ENCODE measurements at regions not wholly inside any gene's neighbourhood (a gene's known extent, or its start where the extent isn't known, plus 50 kb on each side); places are given as distances from the start of the nearest gene placed in this dataset.

DNA sequence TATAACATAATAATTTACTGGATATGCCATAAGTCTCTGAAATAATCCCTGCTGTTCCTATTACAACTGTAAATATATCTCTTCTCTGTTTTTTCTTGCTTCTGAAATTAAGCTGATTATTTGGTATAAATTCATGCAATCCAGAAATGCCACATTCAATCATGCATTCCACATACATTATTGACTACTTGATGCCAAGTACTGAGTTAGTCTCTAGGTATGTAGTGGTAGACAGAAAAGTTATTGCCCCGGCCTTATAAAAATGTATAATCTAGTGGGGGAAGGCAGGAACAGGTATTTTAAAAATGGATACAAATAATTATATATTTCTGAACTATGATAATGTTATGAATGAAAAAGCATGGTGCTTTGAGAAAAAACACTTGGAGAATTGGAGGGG, 338.6 kb upstream of the SNX7 start:
- Histone ChIP-seq H3K36me3 (no peaks in the 10 kb centered on the region), H3K27me3 (no peaks in the 10 kb centered on the region), H3K9me3 (no peaks in the 10 kb centered on the region), H3K27ac (no peak overlapping the region), H3K4me3 (no peak overlapping the region), H3K4me1 (no peaks in the 10 kb centered on the region)
- no peak for ATAC-seq
- WGBS (ENCODE audit: insufficient coverage, low coverage, low lambda C conversion rate, missing lambda C conversion rate), result 68% methylated on average over 1 of the region's 1 CpG
- TF ChIP-seq POLR2A (IDR thresholded peaks at IDR 0.05) (no peak), CTCF (IDR thresholded peaks at IDR 0.05) (no peak)
- DNase-seq, result no peak
- intact Hi-C loops (cut with DNase I), result no loop called here

DNA sequence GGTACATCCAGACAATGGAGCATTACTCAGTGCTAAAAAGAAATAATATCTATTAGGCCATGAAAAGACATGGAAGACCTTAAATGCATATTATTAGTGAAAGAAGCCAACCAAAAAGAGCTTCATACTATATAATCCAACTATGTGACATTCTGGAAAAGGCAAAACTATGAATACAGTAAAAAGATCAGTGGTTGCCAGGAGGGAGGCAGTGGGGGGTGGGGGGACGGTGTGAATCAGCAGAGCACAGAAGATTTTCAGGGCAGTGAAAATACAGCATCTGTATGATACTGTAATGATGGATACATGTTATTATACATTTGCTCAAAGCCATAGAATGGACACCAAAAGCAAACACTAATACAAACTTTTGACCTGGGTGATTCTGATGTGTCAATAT, 339.4 kb upstream of the SNX7 start:
- no peaks in the 10 kb centered on the region for H3K36me3 ChIP-seq
- TF ChIP-seq CTCF (IDR thresholded peaks at IDR 0.05), result no peak
- TF ChIP-seq POLR2A (IDR thresholded peaks at IDR 0.05), result no peak
- no peak overlapping the region for H3K27ac ChIP-seq
- H3K27me3 ChIP-seq, result no peaks in the 10 kb centered on the region
- intact Hi-C loops (cut with DNase I), result no loop called here
- H3K4me3 ChIP-seq, result no peak overlapping the region
- H3K4me1 ChIP-seq, result no peaks in the 10 kb centered on the region
- DNase-seq, result no peak
- no peaks in the 10 kb centered on the region for H3K9me3 ChIP-seq
- ATAC-seq, result no peak
- WGBS (ENCODE audit: insufficient coverage, low coverage, low lambda C conversion rate, missing lambda C conversion rate), result 60% methylated on average over 1 of the region's 1 CpG

DNA sequence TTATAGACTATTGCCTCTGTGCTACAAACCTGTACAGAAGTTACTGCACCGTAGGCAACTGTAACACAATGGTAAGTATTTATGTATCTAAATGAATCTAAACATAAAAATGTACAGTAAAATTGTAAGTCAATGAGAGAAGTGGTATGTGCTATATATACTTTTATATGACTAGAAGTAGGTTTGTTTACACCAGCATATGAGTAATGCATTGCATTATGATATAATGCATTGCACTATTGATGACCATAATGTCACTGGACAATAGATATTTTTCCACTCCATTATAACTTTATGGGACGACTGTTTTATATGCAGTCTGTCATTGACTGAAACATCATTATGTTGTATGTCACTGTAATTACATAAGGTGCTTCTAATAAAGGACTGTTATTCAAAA, 340.3 kb upstream of the SNX7 start:
- Histone ChIP-seq H3K9me3 (no peaks in the 10 kb centered on the region), H3K36me3 (no peaks in the 10 kb centered on the region), H3K4me1 (no peaks in the 10 kb centered on the region), H3K27me3 (no peaks in the 10 kb centered on the region), H3K27ac (no peak overlapping the region), H3K4me3 (no peak overlapping the region)
- 69% methylated on average over 2 of the region's 2 CpGs for WGBS (ENCODE audit: insufficient coverage, low coverage, low lambda C conversion rate, missing lambda C conversion rate)
- intact Hi-C loops (cut with DNase I), result no loop called here
- ATAC-seq (no peak), DNase-seq (no peak)
- no peak for TF ChIP-seq POLR2A (IDR thresholded peaks at IDR 0.05)
- no peak for TF ChIP-seq CTCF (IDR thresholded peaks at IDR 0.05)

- intact Hi-C loops (cut with DNase I), result no loop called here
- ATAC-seq, result no peak
- Histone ChIP-seq H3K27me3 (no peaks in the 10 kb centered on the region), H3K9me3 (no peaks in the 10 kb centered on the region), H3K4me1 (no peaks in the 10 kb centered on the region), H3K36me3 (no peaks in the 10 kb centered on the region), H3K4me3 (no peak overlapping the region), H3K27ac (no peak overlapping the region)
- WGBS (ENCODE audit: insufficient coverage, low coverage, low lambda C conversion rate, missing lambda C conversion rate), result 65% methylated on average over 2 of the region's 2 CpGs
- no peak for DNase-seq
- TF ChIP-seq CTCF (IDR thresholded peaks at IDR 0.05) (no peak), POLR2A (IDR thresholded peaks at IDR 0.05) (no peak)
Measured at GRCh38 chr1:98316286-98316905, 345.1 kb upstream of the SNX7 start.

DNA sequence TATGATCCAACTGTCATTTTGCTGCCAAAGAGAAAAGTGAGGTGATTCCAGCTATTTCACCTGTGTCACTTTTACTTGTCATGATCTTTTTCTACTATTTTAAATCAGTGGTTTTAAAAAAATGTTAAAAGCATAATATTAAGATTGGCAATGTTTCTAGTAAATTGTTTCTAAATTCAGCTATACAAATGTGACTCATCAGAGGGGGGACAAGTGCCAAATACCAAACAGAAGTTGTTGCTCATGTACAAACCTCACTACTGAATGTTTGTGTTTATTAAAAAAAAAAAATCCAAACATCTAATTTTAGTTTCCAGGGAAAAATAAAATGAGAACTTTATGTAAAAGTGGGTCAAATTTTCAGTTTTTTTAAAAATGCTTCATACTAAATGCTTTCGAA, 346.2 kb upstream of the SNX7 start:
- no peak for ATAC-seq

More for the DNA sequence above, 346.2 kb upstream of the SNX7 start:
- no peak overlapping the region for H3K27ac ChIP-seq
- no peak for DNase-seq
- H3K4me3 ChIP-seq, result no peak overlapping the region
- WGBS (ENCODE audit: insufficient coverage, low coverage, low lambda C conversion rate, missing lambda C conversion rate), result 47% methylated on average over 1 of the region's 1 CpG
- no peaks in the 10 kb centered on the region for H3K4me1 ChIP-seq
- no peaks in the 10 kb centered on the region for H3K27me3 ChIP-seq
- H3K9me3 ChIP-seq, result no peaks in the 10 kb centered on the region
- H3K36me3 ChIP-seq, result no peaks in the 10 kb centered on the region
- intact Hi-C loops (cut with DNase I), result no loop called here
- TF ChIP-seq POLR2A (IDR thresholded peaks at IDR 0.05) (no peak), CTCF (IDR thresholded peaks at IDR 0.05) (no peak)
